NCI-H146 treated with DMSO at 0.1 percent for 48 hours (cell line): ENCODE measurements at regions not wholly inside any gene's neighbourhood (a gene's known extent, or its start where the extent isn't known, plus 50 kb on each side); places are given as distances from the start of the nearest gene placed in this dataset.
"Not testable (repeated sequence)": the region's sequence is repeated elsewhere in the genome, so short reads cannot be mapped to it uniquely, and the experiment has no call there.

Source experiments
- DNase-seq: peaks from one replicate; lab custom pipeline; 2025; ENCODE audit not compliant: unreplicated experiment; lab: John Stamatoyannopoulos, UW

- no peak for DNase-seq
Observed at GRCh38 chr10:23742807-23743206, 303.9 kb downstream of the OTUD1 start.

- DNase-seq = no peak
Observed at GRCh38 chr10:23754179-23754578, 315.3 kb downstream of the OTUD1 start.

GRCh38 chr10:23754941-23755340 lies 316.1 kb downstream of the OTUD1 start:
- no peak for DNase-seq

GRCh38 chr10:23755556-23755955 lies 316.7 kb downstream of the OTUD1 start:
- no peak for DNase-seq

- no peak for DNase-seq
Observed at GRCh38 chr10:23768281-23768680, 329.4 kb downstream of the OTUD1 start.

GRCh38 chr10:23777153-23777552 lies 338.3 kb downstream of the OTUD1 start:
- no peak for DNase-seq

- no peak for DNase-seq
Observed at GRCh38 chr10:23779301-23779700, 340.4 kb downstream of the OTUD1 start.

- no peak for DNase-seq
Observed at GRCh38 chr10:23780331-23780730, 341.5 kb downstream of the OTUD1 start.

GRCh38 chr10:23786594-23786993 lies 347.7 kb downstream of the OTUD1 start:
- no peak for DNase-seq

- DNase-seq = no peak
Observed at GRCh38 chr10:23793577-23793976, 354.7 kb downstream of the OTUD1 start.

GRCh38 chr10:23797452-23797851 lies 358.6 kb downstream of the OTUD1 start:
- DNase-seq = not testable (repeated sequence)

- DNase-seq = no peak
Observed at GRCh38 chr10:23804125-23804524, 365.2 kb downstream of the OTUD1 start.

- DNase-seq = no peak
Observed at GRCh38 chr10:23813687-23814086, 374.8 kb downstream of the OTUD1 start.

GRCh38 chr10:23818484-23818883 lies 379.6 kb downstream of the OTUD1 start:
- DNase-seq = no peak

- no peak for DNase-seq
Observed at GRCh38 chr10:23820792-23821191, 381.9 kb downstream of the OTUD1 start.

GRCh38 chr10:23824822-23825221 lies 384.1 kb upstream of the KIAA1217 start:
- DNase-seq = no peak

- DNase-seq = no peak
Observed at GRCh38 chr10:23826421-23826820, 382.5 kb upstream of the KIAA1217 start.

- no peak for DNase-seq
Observed at GRCh38 chr10:23829556-23829955, 379.4 kb upstream of the KIAA1217 start.

GRCh38 chr10:23834091-23834490 lies 374.8 kb upstream of the KIAA1217 start:
- no peak for DNase-seq

GRCh38 chr10:23850631-23851030 lies 358.3 kb upstream of the KIAA1217 start:
- DNase-seq = no peak

GRCh38 chr10:23859598-23859997 lies 349.3 kb upstream of the KIAA1217 start:
- DNase-seq = no peak

- DNase-seq = no peak
Observed at GRCh38 chr10:23864631-23865147, 344.2 kb upstream of the KIAA1217 start.

- DNase-seq = not testable (repeated sequence)
Observed at GRCh38 chr10:23866985-23867384, 342.0 kb upstream of the KIAA1217 start.

GRCh38 chr10:23868121-23868520 lies 340.8 kb upstream of the KIAA1217 start:
- no peak for DNase-seq
